Superior temporal gyrus (tissue), 1 donor: ENCODE measurements at regions not wholly inside any gene's neighbourhood (a gene's known extent, or its start where the extent isn't known, plus 50 kb on each side); places are given as distances from the start of the nearest gene placed in this dataset.

Experiments
- DNase-seq: peaks from one replicate; pipeline ENCODE4 v3.0.0-alpha.2; 2016; ENCODE audit errors: extremely low spot score

DNA sequence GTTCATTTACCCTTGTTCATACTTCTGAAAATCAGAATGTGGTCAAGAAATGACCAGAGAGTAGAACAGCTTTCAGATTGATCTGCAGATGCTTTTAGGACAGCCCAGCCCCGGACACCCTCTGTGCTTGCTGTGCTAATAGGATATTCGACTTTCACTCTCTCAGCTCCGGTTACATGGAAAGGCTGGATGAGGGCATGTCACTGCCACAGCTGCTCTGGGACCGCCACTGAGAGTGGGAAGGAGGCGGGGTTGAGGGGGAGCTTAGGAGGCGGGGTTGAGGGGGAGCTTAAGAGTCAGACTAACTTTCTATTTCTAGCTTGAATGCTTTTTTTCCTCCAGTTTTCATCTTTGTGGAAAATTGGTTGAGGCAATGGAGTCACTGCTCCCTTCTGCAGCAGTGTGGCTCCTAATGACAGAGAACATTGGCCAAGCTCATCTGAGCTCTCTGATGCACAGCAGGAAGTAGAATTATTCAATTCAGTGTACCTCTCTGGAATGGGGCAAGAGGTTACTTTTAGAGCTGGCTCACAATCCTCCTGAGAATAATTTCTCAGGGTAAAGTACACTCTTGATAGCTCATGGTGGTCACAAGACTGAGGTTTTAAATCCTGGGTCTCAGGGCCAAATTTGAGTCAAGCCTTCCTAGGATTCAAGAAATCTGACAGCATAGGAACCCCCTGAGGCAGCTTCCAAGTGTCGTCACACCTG is 74.6 kb upstream of the NPAS1 start:
- DNase-seq: peak; percentile 79

DNA sequence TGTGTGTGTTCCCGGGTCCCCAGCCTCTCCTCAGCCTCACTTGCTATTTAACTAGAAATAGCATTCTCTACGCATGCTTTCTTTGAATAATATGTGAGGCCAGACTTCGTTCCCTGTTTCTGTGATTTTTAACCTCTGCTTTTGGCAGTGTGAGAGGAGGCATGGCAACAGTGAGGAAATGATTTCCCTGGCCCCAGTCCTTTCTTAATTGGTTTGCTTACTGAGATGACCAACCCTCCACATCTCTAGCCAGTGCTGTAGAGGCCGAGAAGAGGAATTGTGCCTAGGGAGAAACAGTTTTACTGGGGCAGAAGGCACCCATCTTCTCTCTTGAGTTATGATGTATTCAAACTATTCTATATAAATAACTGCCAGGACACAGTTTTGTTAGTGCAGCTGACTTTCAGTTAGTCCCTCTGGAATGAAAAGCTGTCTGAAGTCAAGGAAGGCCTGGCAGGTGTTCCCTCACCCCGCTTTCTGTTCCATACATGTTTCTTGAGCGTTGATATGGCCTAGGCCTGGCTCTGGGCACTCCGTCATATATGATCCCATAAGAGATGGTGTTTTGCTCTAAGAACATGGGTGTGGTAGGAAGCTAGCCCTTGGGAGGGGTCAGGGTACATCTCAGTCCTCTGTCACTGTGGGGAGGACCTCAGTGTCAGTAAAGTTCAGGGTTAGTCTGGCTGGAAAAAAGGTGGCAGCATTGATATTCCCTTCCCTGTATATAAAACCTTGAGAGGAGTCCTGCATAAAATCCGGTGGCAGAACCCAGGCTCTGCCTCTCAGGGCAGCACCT is 73.7 kb upstream of the NPAS1 start:
- DNase-seq: no peak

DNA sequence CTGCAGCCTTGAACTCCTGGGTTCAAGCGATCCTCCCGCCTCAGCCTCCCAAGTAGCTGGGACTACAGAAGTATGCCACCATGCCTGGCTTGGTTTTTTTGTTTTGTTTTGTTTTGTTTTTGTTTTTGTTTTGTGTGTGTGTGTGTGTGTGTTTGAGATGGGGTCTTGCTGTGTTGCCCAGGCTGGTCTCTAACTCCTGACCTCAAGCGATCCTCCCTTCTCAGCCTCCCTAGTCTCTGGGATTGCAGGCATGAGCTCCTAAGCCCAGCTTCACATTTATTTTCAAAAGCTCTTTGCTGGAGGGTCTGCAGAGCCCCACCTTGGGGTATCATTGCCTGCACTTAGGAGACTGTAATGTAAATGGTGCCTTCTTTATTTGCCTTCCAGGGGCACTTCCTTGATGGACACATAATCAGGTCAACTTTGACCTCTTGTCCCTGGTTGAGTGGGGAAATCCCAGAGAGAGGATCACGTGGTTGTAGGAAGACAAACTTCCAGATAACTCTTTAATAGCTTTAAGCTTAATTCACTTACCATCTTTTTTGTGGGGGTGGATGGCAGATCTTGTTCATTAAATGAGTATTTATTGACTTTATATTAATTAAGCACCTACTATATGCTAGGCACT is 72.9 kb upstream of the NPAS1 start:
- DNase-seq: no peak

DNA sequence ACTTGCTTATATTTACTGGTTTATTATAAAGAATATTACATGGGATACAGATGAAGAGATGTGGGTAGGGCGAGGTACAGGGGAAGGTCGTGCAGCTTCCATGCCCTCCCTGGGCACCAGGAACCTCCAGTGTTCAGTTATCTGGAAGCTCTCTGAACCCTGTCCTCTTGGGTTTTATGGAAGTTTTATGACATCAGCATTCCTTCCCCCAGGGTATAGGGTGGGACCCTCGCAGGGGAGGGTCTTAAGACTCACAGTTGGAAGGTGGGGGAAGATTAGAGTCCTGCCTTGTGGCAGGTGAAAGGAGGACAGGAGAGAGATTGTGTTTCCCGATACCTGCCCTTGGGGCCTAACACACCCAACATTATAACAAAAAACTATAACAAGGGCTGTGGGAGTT is 71.8 kb upstream of the NPAS1 start:
- no peak for DNase-seq

DNA sequence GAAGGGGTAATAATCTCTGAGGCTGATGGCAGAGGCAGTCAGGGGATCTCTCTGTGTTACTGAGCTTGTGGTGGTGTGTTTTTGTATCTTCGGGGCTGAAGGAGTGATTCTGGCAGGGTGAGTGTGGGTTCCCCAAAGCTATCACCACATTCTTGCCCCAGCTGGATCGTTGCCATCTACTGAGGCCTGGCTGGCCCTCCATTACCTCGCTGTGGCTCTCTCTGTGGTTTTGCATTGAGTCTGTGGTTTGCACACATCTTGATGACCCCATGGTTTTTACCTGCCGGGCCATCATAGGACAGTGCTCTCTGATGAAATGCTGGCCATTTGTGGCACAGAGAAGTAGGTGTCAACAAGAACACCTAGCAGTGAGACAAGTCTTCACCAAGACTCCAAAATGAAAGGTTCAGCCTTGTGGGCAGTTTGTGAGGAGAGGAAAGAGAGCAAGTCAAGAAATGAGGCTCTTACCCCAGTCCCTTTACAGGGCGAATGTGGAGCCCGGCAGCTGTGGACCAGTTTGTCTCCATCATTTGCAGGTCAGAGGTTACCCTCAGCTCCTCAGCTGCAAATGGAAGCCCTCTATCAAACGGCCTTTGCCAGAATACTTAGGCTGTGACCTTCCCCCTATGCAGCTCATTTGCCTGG is 69.0 kb upstream of the NPAS1 start:
- DNase-seq: no peak

DNA sequence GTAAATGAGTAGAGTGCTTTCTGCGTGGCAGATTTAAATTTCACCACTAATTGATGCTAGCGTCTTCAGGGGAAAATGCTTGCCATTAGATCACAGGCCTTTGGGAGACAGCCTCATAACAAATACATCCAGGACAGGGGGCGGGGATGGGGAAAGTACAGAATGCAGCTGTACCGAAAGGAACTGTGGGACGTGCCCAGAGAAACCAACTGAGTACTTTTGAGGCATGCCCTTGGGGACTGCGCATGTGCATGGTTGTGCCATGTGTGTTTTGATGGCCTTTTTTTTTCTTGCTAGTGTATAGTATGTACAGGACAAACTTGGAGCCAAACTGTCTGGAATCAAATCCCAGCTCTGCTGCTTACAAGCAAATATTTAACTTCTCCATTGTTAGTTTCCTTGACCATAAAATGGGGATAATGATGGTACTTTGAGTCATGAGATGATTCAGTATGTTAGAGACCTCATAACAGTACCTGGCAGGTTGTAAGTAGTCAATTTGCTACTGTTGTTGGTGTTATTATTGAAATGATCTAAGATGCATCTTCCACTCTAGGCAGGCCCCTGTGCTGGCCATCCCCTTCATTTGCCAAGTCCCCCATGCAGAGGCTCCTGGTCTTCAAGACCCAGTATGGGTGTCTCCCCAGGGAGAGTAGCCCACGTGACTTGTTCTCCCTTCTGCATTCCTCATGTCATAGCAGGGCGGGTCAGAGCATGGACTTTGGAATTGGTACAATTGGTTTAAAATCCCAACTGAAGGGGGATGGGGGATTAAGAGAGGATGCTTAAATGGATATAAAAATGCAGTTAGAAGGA is 68.3 kb upstream of the NPAS1 start:
- no peak for DNase-seq

DNA sequence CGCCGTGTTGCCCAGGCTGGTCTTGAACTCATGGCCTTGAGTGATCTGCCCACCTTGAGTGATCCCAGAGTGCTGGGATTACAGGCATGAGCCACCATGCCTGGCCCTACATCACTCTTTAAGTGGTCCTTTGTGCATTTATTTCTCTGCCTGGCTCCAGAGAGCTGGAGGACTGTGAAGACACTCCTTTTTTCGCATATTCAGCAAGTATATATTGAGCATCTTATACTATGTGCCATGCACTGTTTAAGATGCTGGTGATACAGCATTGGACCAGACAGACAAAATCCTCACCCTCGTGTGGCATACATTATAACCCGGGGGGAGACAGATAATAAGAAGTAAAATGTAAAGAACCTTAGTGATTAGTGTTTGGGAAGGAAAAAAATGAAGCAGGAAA is 66.8 kb upstream of the NPAS1 start:
- DNase-seq: no peak

DNA sequence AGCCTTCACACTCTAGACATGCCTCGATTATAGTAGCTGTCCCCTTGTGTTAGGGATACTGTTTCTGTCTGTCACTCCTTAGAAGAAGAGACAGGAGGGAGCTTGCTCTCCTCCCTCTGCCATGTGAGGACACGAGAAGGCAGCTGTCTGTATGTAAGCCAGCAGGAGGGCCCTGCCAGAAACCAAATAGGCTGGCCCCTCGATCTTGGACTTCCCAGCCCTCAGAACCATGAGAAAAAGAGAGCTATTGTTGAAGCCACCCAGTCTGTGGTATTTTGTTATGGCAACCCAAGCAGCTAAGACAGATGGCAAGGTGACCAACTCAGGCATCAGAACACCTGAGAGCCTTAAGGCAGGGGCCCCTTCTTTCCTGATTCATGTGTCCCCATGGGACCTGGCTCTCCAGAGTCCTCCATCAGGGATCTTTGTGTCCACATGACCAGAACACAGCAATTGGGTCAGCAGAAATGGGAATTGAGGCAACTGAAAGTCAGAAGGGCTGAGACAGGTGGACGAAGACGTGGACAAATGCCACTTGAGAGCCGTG is 65.6 kb upstream of the NPAS1 start:
- DNase-seq: no peak

DNA sequence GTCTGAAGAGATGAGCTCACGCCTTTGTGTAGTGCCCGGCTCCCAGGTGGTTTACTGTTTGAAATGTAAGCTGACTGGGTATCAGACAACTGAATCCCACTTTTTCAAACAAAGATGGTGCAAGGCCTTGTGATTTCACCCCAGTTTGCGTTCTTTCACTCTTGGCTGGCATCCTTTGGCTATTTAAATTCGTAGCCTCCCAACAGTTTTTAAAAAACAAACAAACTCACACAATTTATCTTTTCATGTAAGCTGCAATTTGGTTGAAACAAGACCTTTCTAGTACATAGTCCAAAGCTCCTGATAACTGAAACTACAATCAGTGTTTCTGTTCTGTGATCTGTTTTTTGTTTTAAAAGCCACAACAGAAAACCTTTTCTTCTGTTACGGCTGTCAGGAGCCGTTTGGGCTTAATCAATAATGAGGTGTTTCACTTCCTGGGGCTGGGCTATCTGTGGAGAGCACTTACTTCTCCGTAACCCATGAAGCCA is 65.1 kb upstream of the NPAS1 start:
- no peak for DNase-seq

DNA sequence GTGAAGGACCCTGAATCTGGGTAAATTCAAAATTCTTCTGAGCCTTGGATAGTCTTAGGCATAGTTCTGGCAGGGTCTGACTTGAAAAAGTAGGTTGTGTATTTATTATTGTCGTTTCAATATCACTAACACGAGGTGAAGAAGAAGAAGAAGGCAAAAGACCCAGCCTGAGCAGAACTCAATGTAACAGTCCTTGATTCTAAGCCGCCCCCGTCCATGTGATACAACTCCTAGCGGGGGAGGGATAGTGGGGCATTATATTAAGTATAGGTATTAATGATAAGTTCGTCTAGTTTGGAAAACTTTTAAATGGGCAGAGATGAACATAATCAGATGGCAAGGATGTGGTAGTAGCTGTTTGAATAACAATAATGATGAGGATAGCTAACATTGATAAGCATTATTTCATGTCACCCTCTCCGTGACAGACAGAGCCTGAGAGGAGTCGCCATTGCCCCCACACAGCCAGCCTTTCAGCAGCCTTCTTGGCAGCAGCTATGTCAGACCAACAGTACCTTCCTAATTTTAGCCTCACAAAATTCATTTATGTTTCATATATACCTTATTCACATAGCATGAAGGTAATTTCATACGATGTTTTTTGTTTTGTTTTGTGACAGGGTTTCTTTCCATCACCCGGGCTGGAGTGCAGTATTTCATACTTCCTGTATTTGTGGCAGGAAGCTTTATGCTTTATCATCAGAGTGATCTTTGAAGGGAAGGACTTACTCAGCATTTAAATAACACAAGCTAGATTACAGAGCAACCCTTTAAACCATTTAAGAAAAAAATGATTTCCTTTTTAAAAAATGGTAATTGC is 64.4 kb upstream of the NPAS1 start:
- DNase-seq: no peak

DNA sequence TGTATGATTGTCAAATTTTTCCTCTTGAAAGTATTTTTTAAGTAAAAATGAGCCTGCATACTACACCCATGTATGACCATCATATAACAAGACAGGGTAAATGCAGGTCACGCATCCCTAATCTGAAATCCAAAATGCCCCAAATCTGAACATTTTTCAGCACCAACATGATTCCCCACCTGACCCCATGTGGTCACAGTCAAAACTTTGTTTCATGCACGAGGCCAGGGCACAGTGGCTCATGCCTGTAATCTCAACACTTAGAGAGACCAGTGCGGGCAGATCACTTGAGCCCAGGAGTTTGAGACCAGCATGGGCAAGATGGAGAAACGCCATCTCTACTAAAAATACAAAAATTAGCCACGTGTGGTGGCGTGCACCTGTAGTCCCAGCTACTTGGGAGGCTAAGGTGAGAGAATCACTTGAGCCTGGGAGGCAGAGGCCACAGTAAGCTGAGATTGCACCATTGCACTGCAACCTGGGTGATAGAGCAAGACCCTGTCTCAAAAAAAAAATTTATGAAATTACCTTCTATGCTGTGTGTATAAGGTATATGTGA is 63.7 kb upstream of the NPAS1 start:
- DNase-seq: no peak

DNA sequence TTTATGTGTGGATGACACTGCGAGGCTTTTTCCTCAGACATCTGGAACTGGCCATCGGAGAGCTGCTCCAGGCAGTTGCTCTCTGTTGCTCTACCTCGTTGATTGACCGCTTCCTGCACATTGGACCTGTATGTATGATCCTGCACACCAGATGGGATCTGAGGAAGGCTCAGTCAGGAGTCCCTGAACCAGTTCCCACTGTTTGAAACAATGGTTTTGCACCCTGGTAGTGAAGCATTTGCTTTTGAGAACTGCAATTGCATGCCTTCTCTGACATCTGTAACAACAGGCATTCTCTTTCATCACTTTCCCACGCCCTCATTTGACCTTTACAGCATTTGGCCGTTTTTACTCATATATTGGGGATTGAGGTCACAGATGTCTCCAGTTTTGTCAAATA is 61.1 kb upstream of the NPAS1 start:
- no peak for DNase-seq

DNA sequence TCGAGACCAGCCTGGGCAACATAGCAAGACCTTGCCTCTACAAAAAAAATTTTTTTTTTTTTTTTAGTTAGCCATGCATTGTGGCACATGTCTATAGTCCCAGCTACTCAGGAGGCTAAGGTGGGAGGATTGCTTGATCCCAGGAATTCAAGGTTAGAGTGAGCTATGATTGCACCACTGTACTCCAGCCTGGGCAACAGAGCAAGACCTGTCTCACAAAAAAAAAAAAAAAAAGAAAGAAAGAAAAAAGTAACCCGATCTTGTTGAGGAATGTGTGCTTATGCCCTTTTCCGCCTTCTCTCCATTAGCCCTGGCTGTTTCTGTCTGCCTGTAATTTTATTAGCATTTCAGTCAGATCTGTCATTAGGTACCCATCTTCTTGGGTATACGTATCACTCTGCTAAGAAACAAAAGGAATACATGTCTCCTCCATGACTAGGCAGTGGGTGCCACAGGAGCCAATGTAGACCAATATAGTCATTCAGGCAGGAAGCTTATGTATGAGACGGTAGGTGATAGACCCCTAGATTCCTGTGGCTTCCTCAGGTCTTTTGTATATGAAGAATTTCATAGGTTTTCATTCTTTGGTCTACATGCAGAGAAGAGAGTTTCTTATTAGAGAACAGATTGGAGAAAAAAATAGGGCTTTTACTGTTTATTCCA is 59.6 kb upstream of the NPAS1 start:
- no peak for DNase-seq

DNA sequence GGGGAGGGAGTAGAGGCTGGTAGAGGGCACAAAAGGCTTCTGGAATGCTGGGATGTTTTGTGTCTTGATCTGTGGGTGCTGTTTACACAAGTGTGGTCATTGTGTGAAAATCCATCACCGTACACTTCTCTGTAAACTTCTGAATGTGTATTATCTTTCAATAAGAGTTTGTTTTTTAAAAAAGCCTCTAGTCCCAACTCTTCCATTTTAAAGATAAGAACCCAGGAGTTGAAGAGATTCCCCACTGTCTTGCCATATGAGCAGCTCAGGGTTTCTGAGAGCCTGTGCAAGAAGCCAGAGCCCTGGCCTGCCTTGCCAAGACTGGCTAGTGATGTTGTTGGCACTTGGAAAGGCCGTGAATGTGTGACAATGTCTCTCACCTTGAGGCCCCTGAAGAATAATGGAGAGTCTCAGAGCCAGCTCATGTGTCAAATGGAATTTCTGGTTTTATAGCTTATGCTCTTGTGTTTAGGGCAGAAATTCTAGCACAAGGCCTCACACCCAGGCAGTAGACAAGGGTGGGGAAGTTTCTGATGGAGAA is 57.5 kb upstream of the NPAS1 start:
- DNase-seq: no peak

DNA sequence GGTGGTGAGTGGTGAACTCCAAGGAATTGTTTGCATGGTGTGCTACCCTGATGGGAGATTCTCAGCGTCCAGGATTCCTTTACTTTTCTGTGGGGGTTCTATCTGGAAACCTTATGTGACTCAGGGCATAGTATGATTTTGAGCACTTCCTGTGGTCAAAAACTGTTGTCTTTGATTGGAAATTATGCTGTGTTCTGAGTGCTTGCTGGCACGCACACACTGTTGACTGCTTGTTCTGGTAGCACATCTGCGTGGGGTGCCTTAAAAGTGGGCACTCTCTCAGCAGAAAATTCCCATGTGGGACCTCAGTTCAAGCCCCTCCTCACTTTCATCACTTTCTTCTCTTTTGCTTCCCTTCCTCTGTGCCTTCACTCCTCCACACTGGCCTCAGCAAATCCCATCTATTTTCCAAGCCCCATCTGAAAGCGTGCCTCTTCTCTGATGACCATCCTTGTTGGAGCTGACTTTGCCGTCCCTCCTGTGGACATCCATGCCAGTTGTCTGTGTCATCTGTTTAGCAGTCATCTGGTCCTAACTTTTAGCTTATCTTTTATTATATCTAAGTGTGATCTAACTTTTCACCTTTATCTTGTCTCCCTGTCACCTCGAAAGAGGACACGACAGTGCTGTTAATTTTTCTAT is 56.4 kb upstream of the NPAS1 start:
- DNase-seq: no peak

DNA sequence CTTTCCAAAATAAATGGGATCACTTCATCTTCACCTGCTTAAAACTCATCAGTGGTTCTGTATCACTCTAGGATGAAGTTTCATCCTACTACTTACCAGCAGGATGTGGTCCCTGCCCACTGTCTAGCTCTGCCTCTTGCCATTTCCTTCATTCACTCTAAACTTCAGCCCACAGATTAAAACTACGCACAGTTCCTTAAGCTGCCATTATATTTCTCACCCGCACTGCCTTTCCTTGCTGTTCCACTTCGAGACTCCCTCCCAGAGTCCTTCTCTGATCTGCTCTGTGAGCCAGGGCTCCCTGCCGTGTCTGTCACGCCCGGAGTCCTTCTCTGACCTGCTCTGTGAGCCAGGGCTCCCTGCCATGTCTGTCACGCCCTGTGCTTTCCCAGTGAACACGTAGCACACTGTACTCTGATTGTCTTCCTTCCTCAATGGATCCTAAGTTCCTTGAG is 52.0 kb upstream of the NPAS1 start:
- DNase-seq: no peak
